Neural cell (in vitro differentiated cells): ENCODE measurements at regions not wholly inside any gene's neighbourhood (a gene's known extent, or its start where the extent isn't known, plus 50 kb on each side); places are given as distances from the start of the nearest gene placed in this dataset.

Experiments
- CTCF ChIP-seq: fragments of 450-650 bp; IDR thresholded peaks from 2 replicates; pipeline ENCODE4 v1.5.1; 2014; ENCODE audit warnings: antibody characterized with exemption, mild to moderate bottlenecking, moderate library complexity; ENCODE audit not compliant: poor library complexity, severe bottlenecking
- EP300 ChIP-seq: fragments of 450-650 bp; conservative IDR thresholded peaks from 2 replicates; pipeline ENCODE4 v1.6.1; 2014; ENCODE audit warnings: antibody characterized with exemption, mild to moderate bottlenecking, moderate library complexity; ENCODE audit not compliant: poor library complexity, severe bottlenecking
- EZH2 ChIP-seq: fragments of 200-600, 300-800 bp; shearing (Covaris generic), sonication (generic); IDR thresholded peaks from 2 replicates; pipeline ENCODE4 v1.6.1; 2014; ENCODE audit warnings: antibody characterized with exemption, low read length, borderline replicate concordance, mild to moderate bottlenecking; ENCODE audit not compliant: insufficient read depth, poor library complexity, severe bottlenecking

DNA sequence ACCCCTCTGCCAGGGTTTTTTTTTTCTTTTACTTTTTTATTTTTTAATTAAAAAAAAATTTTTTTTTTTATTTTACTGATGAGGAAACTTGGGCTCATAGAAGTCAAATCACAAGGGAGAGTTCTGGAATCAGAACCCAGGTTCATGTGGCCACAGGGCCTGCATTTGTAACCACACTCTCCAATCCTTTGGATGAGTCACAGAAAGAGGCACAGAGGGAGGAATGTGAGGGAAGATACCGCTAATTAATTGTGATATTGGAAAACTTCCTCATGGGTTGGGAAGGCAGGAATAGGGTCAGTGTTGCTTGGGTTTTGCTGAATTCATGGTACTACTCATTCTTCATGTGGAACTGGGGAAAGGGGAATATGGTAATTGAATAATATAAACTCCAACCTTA is 132.9 kb upstream of the SLC6A11 start:
- no peak for TF ChIP-seq CTCF
- no peak for TF ChIP-seq EP300
- no peak for TF ChIP-seq EZH2
